Pulmonary artery endothelial cell (primary cell): ENCODE measurements at regions not wholly inside any gene's neighbourhood (a gene's known extent, or its start where the extent isn't known, plus 50 kb on each side); places are given as distances from the start of the nearest gene placed in this dataset.
"Not testable (repeated sequence)": the region's sequence is repeated elsewhere in the genome, so short reads cannot be mapped to it uniquely, and the experiment has no call there.

Source experiments
- DNase-seq: peaks from one replicate; pipeline ENCODE4 v3.0.0-alpha.2; 2011; ENCODE audit warnings: low read depth, low spot score

GRCh38 chr6:86738078-86738477 lies 199.2 kb upstream of the HTR1E start:
- no peak for DNase-seq

- DNase-seq, result not testable (repeated sequence)
Observed at GRCh38 chr6:86731631-86732030, 205.7 kb upstream of the HTR1E start.

DNA sequence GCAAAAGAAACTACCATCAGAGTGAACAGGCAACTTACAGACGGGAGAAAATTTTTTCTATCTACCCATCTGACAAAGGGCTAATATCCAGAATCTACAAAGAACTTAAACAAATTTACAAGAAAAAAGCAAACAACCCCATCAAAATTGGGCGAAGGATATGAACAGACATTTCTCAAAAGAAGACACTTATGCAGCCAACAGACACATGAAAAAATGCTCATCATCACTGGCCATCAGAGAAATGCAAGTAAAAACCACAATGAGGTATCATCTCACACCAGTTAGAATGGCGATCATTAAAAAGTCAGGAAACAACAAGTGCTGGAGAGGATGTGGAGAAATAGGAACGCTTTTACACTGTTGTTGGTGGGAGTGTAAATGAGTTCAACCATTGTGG lies 206.6 kb upstream of the HTR1E start:
- not testable (repeated sequence) for DNase-seq

- DNase-seq, result no peak
Observed at GRCh38 chr6:86730216-86730615, 207.1 kb upstream of the HTR1E start.

GRCh38 chr6:86728976-86729375 lies 208.4 kb upstream of the HTR1E start:
- no peak for DNase-seq

- no peak for DNase-seq
Observed at GRCh38 chr6:86724695-86725094, 212.6 kb upstream of the HTR1E start.

GRCh38 chr6:86723729-86724128 lies 213.6 kb upstream of the HTR1E start:
- DNase-seq, result no peak

GRCh38 chr6:86723151-86723550 lies 214.2 kb upstream of the HTR1E start:
- no peak for DNase-seq

GRCh38 chr6:86722131-86722530 lies 215.2 kb upstream of the HTR1E start:
- DNase-seq, result no peak

GRCh38 chr6:86715676-86716075 lies 221.7 kb upstream of the HTR1E start:
- DNase-seq, result no peak

GRCh38 chr6:86712039-86712438 lies 225.3 kb upstream of the HTR1E start:
- no peak for DNase-seq

GRCh38 chr6:86707545-86708120 lies 229.7 kb upstream of the HTR1E start:
- DNase-seq, result no peak

GRCh38 chr6:86706449-86706848 lies 230.9 kb upstream of the HTR1E start:
- no peak for DNase-seq

GRCh38 chr6:86701228-86701627 lies 236.1 kb upstream of the HTR1E start:
- not testable (repeated sequence) for DNase-seq

GRCh38 chr6:86686496-86686895 lies 250.8 kb upstream of the HTR1E start:
- no peak for DNase-seq

DNA sequence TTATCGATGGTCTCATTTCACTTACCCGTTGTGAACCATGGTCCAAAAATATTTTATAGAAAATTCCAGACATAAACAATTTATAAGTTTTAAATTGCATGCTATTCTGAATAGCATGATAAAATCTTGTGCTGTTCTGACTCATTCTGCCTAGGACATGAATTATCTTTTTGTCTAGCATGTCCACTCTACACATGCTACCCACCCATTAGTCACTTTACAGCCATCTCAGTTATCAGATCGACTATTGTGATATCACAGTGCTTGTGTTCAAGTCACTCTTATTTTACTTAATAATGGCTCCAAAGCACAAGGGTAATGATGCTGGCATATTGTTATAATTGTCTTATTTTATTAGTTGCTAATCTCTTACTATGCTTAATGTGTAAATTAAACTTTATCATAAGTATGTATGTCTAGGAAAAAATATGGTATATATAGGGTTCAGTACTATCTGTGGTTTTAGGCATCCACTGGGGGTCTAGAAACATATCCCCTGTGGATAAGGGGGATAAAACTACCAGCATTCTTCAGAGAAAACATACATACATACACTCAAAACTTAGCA lies 252.0 kb upstream of the HTR1E start:
- DNase-seq, result no peak

- no peak for DNase-seq
Observed at GRCh38 chr6:86683132-86683908, 254.0 kb upstream of the HTR1E start.

DNA sequence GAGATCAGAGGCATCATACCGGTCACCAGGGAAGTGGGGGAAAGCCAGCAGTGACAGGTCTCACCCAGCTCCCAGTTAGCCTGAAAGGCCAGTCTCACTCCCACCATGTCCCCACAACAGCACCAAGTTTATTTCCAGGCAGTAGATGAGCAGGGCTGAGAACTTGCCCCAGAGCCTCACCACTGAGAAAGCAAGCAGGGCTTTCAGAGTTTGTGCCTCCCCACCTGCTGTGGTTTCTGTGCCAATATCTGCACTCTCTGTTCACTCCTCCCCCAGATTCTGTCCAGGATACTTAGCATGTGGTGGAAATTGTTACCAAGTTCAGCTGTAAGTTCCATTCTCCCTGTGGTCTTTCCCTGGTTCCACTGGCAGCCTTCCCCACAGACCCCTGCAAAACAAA lies 255.0 kb upstream of the HTR1E start:
- no peak for DNase-seq

DNA sequence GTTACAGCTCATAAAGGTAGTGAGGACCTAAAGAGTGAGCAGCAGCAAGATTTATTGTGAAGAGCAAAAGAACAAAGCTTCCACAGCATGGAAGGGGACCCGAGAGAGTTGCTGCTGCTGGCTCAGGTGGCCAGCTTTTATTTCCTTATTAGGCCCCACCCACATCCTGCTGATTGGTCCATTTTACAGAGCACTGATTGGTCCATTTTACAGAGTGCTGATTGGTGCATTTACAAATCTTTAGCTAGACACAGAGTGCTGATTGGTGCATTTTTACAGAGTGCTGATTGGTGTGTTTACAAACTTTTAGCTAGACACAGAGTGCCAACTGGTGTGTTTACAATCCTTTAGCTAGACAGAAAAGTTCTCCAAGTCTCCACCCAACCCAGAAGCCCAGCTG lies 256.2 kb upstream of the HTR1E start:
- not testable (repeated sequence) for DNase-seq

DNA sequence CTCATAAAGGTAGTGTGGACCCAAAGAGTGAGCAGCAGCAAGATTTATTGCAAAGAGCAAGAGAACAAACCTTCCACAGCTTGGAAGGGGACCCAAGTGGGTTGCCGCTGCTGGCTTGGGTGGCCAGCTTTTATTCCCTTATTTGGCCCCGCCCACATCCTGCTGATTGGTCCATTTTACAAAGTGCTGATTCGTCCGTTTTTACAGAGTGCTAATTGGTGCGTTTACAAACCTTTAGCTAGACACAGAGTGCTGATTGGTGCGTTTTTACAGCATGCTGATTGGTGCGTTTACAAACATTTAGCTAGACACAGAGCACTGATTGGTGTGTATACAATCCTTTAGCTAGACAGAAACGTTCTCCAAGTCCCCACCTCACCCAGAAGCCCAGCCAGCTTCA lies 265.2 kb upstream of the HTR1E start:
- not testable (repeated sequence) for DNase-seq

- DNase-seq, result no peak
Observed at GRCh38 chr6:86657192-86657591, 280.1 kb upstream of the HTR1E start.

- no peak for DNase-seq
Observed at GRCh38 chr6:86629123-86629522, 308.2 kb upstream of the HTR1E start.

GRCh38 chr6:86619428-86619827 lies 317.9 kb upstream of the HTR1E start:
- no peak for DNase-seq
